ENCODE measurements at regions not wholly inside any gene's neighbourhood (a gene's known extent, or its start where the extent isn't known, plus 50 kb on each side); places are given as distances from the start of the nearest gene placed in this dataset.
"Not testable (repeated sequence)": the region's sequence is repeated elsewhere in the genome, so short reads cannot be mapped to it uniquely, and the experiment has no call there.

GRCh38 chr18:56279816-56280215 is 358.6 kb downstream of the TXNL1 start:
- TF ChIP-seq POLR2AphosphoS5, POLR2A (IDR thresholded peaks at IDR 0.05; ENCODE audit: low read depth, low read length): not testable (repeated sequence)

Measured in GM12892 (cell line).